Caco-2 (cell line): ENCODE measurements at regions not wholly inside any gene's neighbourhood (a gene's known extent, or its start where the extent isn't known, plus 50 kb on each side); places are given as distances from the start of the nearest gene placed in this dataset.

Experiments used
- BruUV-seq: library from RNA; stranded (reverse); fragments of 400-500 nt; replicated peaks from 2 replicates; lab custom pipeline; 2021; lab: Mats Ljungman, UMichigan
- CTCF ChIA-PET: fragments of 300-600 bp; sonication (Branson Sonifier 250); formaldehyde crosslinking; loops from one replicate; lab custom pipeline; 2022; ENCODE audit warnings: antibody characterized with exemption; lab: Charles Lee
- POLR2A ChIA-PET: fragments of 300-600 bp; sonication (Branson Sonifier 250); formaldehyde crosslinking; loops from one replicate; lab custom pipeline; 2022; ENCODE audit warnings: antibody characterized with exemption; lab: Charles Lee
- DNase-seq, 2 experiments: peaks; one replicate each; pipeline versions ENCODE4 v3.0.0 to v3.0.0-alpha.2; 2020 to 2022
- H3K27me3 ChIP-seq: replicated peaks from 2 replicates; pipeline ENCODE4 v1.6.0; 2011; ENCODE audit warnings: low read length; ENCODE audit not compliant: control insufficient read depth, insufficient read depth
- H3K36me3 ChIP-seq: 2 replicates; pipeline ENCODE4 v1.5.1; 2011; ENCODE audit warnings: low read length; ENCODE audit not compliant: control insufficient read depth, insufficient read depth
- H3K4me1 ChIP-seq: fragments of 250-450 bp; sonication (Bioruptor Pico); 2 replicates; pipeline ENCODE4 v1.5.1; 2020; ENCODE audit warnings: mild to moderate bottlenecking
- H3K4me3 ChIP-seq: 2 replicates; pipeline ENCODE4 v1.5.1; 2011; ENCODE audit warnings: low read depth, mild to moderate bottlenecking, control low read depth, low read length
- H3K9me3 ChIP-seq: fragments of 250-450 bp; sonication (Bioruptor Pico); 2 replicates; pipeline ENCODE4 v1.5.1; 2020; ENCODE audit warnings: mild to moderate bottlenecking, moderate library complexity
- H3K27ac Mint-ChIP-seq: one replicate; pipeline ENCODE4 v1.8.0; 2022; ENCODE audit warnings: mixed read lengths; ENCODE audit not compliant: unreplicated experiment
- H3K27me3 Mint-ChIP-seq: one replicate; pipeline ENCODE4 v1.8.0; 2022; ENCODE audit warnings: mixed read lengths; ENCODE audit not compliant: insufficient read depth, unreplicated experiment
- H3K36me3 Mint-ChIP-seq: one replicate; pipeline ENCODE4 v1.8.0; 2022; ENCODE audit warnings: mild to moderate bottlenecking, mixed read lengths; ENCODE audit not compliant: insufficient read depth, unreplicated experiment
- H3K4me1 Mint-ChIP-seq: one replicate; pipeline ENCODE4 v1.8.0; 2022; ENCODE audit warnings: low read depth, mixed read lengths; ENCODE audit not compliant: unreplicated experiment
- H3K4me3 Mint-ChIP-seq: one replicate; pipeline ENCODE4 v1.8.0; 2022; ENCODE audit warnings: mild to moderate bottlenecking, moderate library complexity, mixed read lengths; ENCODE audit not compliant: unreplicated experiment
- H3K9me3 Mint-ChIP-seq: one replicate; pipeline ENCODE4 v1.8.0; 2022; ENCODE audit warnings: mixed read lengths; ENCODE audit not compliant: unreplicated experiment
- CTCF ChIP-seq, 2 experiments: fragments of 200-600 bp in 1 of 2; IDR thresholded peaks; 1 replicate in 1 of 2; 2 replicates in 1 of 2; pipeline versions ENCODE4 v1.5.1 to v1.8.0; 2011 to 2022; ENCODE audit warnings: antibody characterized with exemption in 1 of 2, control low read depth in 1 of 2, inconsistent platforms in 1 of 2, low read depth in 1 of 2, low read length in 1 of 2, mild to moderate bottlenecking in 1 of 2, moderate library complexity in 1 of 2; ENCODE audit not compliant: insufficient read depth in 1 of 2, severe bottlenecking in 1 of 2, unreplicated experiment in 1 of 2
- intact Hi-C: fragments of 100-400 bp; cut with micrococcal nuclease; formaldehyde crosslinking; loops from one replicate; pipeline ENCODE4 v1.10.0; 2022; ENCODE audit not compliant: unreplicated experiment

GRCh38 chr6:23875006-23875405 is 251.0 kb upstream of the NRSN1 start:
- CTCF ChIA-PET, result no interaction called here
- intact Hi-C loops, result no loop called here
- no peak overlapping the region for H3K4me3 ChIP-seq

GRCh38 chr6:23879816-23880215 is 246.2 kb upstream of the NRSN1 start:
- DNase-seq, result no peak
- H3K27me3 ChIP-seq, result no peaks in the 10 kb centered on the region

More at GRCh38 chr6:23875006-23875405, 251.0 kb upstream of the NRSN1 start:
- no peaks in the 10 kb centered on the region for H3K27me3 ChIP-seq
- H3K4me1 ChIP-seq, result no peaks in the 10 kb centered on the region
- Mint-ChIP-seq H3K36me3 (no peaks in the 10 kb centered on the region), H3K27ac (no peak overlapping the region), H3K27me3 (peaks cover 5% of the 10 kb centered on the region), H3K4me3 (no peak overlapping the region), H3K9me3 (no peaks in the 10 kb centered on the region), H3K4me1 (no peaks in the 10 kb centered on the region)
- POLR2A ChIA-PET, result no interaction called here
- no peaks in the 10 kb centered on the region for H3K9me3 ChIP-seq
- H3K36me3 ChIP-seq, result no peaks in the 10 kb centered on the region
- TF ChIP-seq CTCF (IDR thresholded peaks at IDR 0.05; ENCODE audit: insufficient read depth in 1 of 2, low read depth in 1 of 2, low read length in 1 of 2, severe bottlenecking in 1 of 2, unreplicated experiment in 1 of 2), result no peak
- BruUV-seq, result no TSS peak
- no peak for DNase-seq

GRCh38 chr6:23890543-23891227 is 235.3 kb upstream of the NRSN1 start:
- ChIA-PET CTCF (no interaction called here), POLR2A (no interaction called here)
- no peak for DNase-seq
- no peak overlapping the region for H3K4me3 ChIP-seq
- no peaks in the 10 kb centered on the region for H3K9me3 Mint-ChIP-seq
- no peak for TF ChIP-seq CTCF (IDR thresholded peaks at IDR 0.05; ENCODE audit: insufficient read depth in 1 of 2, low read depth in 1 of 2, low read length in 1 of 2, severe bottlenecking in 1 of 2, unreplicated experiment in 1 of 2)
- no peak overlapping the region for H3K4me3 Mint-ChIP-seq
- H3K27me3 Mint-ChIP-seq, result peaks cover 7% of the 10 kb centered on the region
- no peaks in the 10 kb centered on the region for H3K36me3 Mint-ChIP-seq
- no peaks in the 10 kb centered on the region for H3K4me1 ChIP-seq
- intact Hi-C loops, result no loop called here
- no peaks in the 10 kb centered on the region for H3K9me3 ChIP-seq
- no peaks in the 10 kb centered on the region for H3K36me3 ChIP-seq
- H3K4me1 Mint-ChIP-seq, result no peaks in the 10 kb centered on the region
- no TSS peak for BruUV-seq
- no peaks in the 10 kb centered on the region for H3K27me3 ChIP-seq
- no peak overlapping the region for H3K27ac Mint-ChIP-seq

More at GRCh38 chr6:23879816-23880215, 246.2 kb upstream of the NRSN1 start:
- no peak for TF ChIP-seq CTCF (IDR thresholded peaks at IDR 0.05; ENCODE audit: insufficient read depth in 1 of 2, low read depth in 1 of 2, low read length in 1 of 2, severe bottlenecking in 1 of 2, unreplicated experiment in 1 of 2)
- Mint-ChIP-seq H3K27ac (no peak overlapping the region), H3K4me1 (no peaks in the 10 kb centered on the region), H3K4me3 (no peak overlapping the region), H3K27me3 (peaks cover 11% of the 10 kb centered on the region), H3K36me3 (no peaks in the 10 kb centered on the region), H3K9me3 (no peaks in the 10 kb centered on the region)
- H3K9me3 ChIP-seq, result no peaks in the 10 kb centered on the region
- intact Hi-C loops, result loop anchor here (2.0 kb wide), 1 partner anchor 57 kb away; no protein-coding TSS in a partner anchor
- no peaks in the 10 kb centered on the region for H3K4me1 ChIP-seq
- H3K36me3 ChIP-seq, result no peaks in the 10 kb centered on the region
- ChIA-PET CTCF (no interaction called here), POLR2A (no interaction called here)
- no peak overlapping the region for H3K4me3 ChIP-seq
- no TSS peak for BruUV-seq
